ENCODE measurements at regions not wholly inside any gene's neighbourhood (a gene's known extent, or its start where the extent isn't known, plus 50 kb on each side); places are given as distances from the start of the nearest gene placed in this dataset.

- no peak for DNase-seq (ENCODE audit: low read depth in 3 of 3, low spot score in 2 of 3)
These were observed 92.5 kb downstream of the KLF6 start for GRCh38 chr10:3692387-3692999.

- DNase-seq (ENCODE audit: low read depth in 3 of 3, low spot score in 2 of 3): no peak
These were observed 93.5 kb downstream of the KLF6 start for GRCh38 chr10:3691482-3691881.

GRCh38 chr10:3689871-3690510 is 95.0 kb downstream of the KLF6 start:
- DNase-seq (ENCODE audit: low read depth in 3 of 3, low spot score in 2 of 3): no peak

GRCh38 chr10:3687510-3688081 is 97.4 kb downstream of the KLF6 start:
- no peak for DNase-seq (ENCODE audit: low read depth in 3 of 3, low spot score in 2 of 3)

- no peak for DNase-seq (ENCODE audit: low read depth in 3 of 3, low spot score in 2 of 3)
These were observed 99.6 kb downstream of the KLF6 start for GRCh38 chr10:3685384-3685783.

GRCh38 chr10:3684891-3685290 is 100.1 kb downstream of the KLF6 start:
- no peak for DNase-seq (ENCODE audit: low read depth in 3 of 3, low spot score in 2 of 3)

GRCh38 chr10:3683560-3683959 is 101.4 kb downstream of the KLF6 start:
- DNase-seq (ENCODE audit: low read depth in 3 of 3, low spot score in 2 of 3): no peak

- DNase-seq (ENCODE audit: low read depth in 3 of 3, low spot score in 2 of 3): no peak
These were observed 102.3 kb downstream of the KLF6 start for GRCh38 chr10:3682745-3683144.

GRCh38 chr10:3681642-3682554 is 103.1 kb downstream of the KLF6 start:
- DNase-seq (ENCODE audit: low read depth in 3 of 3, low spot score in 2 of 3): no peak

- no peak for DNase-seq (ENCODE audit: low read depth in 3 of 3, low spot score in 2 of 3)
These were observed 104.9 kb downstream of the KLF6 start for GRCh38 chr10:3679950-3680629.

GRCh38 chr10:3678629-3679227 is 106.3 kb downstream of the KLF6 start:
- DNase-seq (ENCODE audit: low read depth in 3 of 3, low spot score in 2 of 3): no peak

- DNase-seq (ENCODE audit: low read depth in 3 of 3, low spot score in 2 of 3): no peak
These were observed 108.4 kb downstream of the KLF6 start for GRCh38 chr10:3676564-3676963.

GRCh38 chr10:3672220-3672619 is 112.8 kb downstream of the KLF6 start:
- DNase-seq (ENCODE audit: low read depth in 3 of 3, low spot score in 2 of 3): no peak

GRCh38 chr10:3671386-3671955 is 113.5 kb downstream of the KLF6 start:
- no peak for DNase-seq (ENCODE audit: low read depth in 3 of 3, low spot score in 2 of 3)

GRCh38 chr10:3668966-3669330 is 116.1 kb downstream of the KLF6 start:
- DNase-seq (ENCODE audit: low read depth in 3 of 3, low spot score in 2 of 3): no peak

- DNase-seq (ENCODE audit: low read depth in 3 of 3, low spot score in 2 of 3): no peak
These were observed 116.6 kb downstream of the KLF6 start for GRCh38 chr10:3668276-3668965.

GRCh38 chr10:3666525-3667302 is 118.3 kb downstream of the KLF6 start:
- DNase-seq (ENCODE audit: low read depth in 3 of 3, low spot score in 2 of 3): no peak

GRCh38 chr10:3665316-3665908 is 119.6 kb downstream of the KLF6 start:
- no peak for DNase-seq (ENCODE audit: low read depth in 3 of 3, low spot score in 2 of 3)

Data from right renal cortex interstitium (tissue), 3 donors.